ENCODE measurements at regions not wholly inside any gene's neighbourhood (a gene's known extent, or its start where the extent isn't known, plus 50 kb on each side); places are given as distances from the start of the nearest gene placed in this dataset.

DNA sequence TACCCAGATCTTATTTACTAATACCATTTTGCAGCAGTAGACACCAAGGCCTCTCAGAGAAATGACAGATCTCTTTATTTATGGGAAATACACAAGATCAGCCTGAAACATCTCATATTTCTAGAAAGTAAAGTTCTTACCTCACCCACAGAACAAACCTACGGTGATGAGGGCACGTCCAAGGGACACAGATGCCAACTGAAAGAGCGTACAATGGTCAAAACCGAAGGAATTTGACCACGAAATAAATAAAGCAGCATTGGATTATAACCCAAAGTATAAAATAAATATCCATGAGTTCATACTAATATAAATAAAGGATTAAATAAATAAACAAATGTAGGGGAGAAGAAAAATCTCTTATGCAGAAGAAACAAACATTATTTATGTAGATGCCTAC lies 747.0 kb downstream of the TNS3 start:
- H3K9me3 ChIP-seq: no peaks in the 10 kb centered on the region
- intact Hi-C loops (cut with DNase I): no loop called here
- no peak overlapping the region for H3K27ac ChIP-seq
- no peaks in the 10 kb centered on the region for H3K27me3 ChIP-seq
- H3K4me3 ChIP-seq: no peak overlapping the region
- TF ChIP-seq, protein P1, sequence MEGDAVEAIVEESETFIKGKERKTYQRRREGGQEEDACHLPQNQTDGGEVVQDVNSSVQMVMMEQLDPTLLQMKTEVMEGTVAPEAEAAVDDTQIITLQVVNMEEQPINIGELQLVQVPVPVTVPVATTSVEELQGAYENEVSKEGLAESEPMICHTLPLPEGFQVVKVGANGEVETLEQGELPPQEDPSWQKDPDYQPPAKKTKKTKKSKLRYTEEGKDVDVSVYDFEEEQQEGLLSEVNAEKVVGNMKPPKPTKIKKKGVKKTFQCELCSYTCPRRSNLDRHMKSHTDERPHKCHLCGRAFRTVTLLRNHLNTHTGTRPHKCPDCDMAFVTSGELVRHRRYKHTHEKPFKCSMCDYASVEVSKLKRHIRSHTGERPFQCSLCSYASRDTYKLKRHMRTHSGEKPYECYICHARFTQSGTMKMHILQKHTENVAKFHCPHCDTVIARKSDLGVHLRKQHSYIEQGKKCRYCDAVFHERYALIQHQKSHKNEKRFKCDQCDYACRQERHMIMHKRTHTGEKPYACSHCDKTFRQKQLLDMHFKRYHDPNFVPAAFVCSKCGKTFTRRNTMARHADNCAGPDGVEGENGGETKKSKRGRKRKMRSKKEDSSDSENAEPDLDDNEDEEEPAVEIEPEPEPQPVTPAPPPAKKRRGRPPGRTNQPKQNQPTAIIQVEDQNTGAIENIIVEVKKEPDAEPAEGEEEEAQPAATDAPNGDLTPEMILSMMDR (IDR thresholded peaks at IDR 0.05): no peak
- H3K36me3 ChIP-seq: no peaks in the 10 kb centered on the region
- peaks cover 0 to 2% of the 10 kb centered on the region in 2 donors for H3K4me1 ChIP-seq
- DNase-seq (ENCODE audit: low spot score in 2 of 2): no peak

DNA sequence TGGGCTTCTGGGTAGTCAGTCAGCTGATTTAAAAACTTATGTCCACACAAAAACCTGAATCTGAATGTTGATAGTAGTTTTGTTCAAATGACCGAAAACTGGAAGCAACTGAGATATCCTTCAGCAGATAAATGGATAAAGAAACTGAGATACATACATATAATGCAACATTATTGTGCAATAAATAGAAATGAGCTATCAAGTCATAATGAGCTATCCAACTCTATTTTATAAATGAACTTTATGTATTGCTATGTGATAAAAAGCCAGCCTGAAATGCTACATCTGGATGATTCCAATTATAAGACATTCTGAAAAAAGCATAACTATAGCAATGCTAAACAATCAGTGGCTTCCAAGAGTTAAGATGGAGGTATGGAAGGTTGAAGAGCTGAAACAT lies 748.7 kb downstream of the TNS3 start:
- no peaks in the 10 kb centered on the region for H3K27me3 ChIP-seq
- H3K4me3 ChIP-seq: no peak overlapping the region
- no peaks in the 10 kb centered on the region for H3K9me3 ChIP-seq
- DNase-seq (ENCODE audit: low spot score in 2 of 2): no peak
- H3K27ac ChIP-seq: no peak overlapping the region
- H3K36me3 ChIP-seq: no peaks in the 10 kb centered on the region
- TF ChIP-seq, protein P1 (IDR thresholded peaks at IDR 0.05): no peak
- intact Hi-C loops (cut with DNase I): no loop called here
- no peaks in the 10 kb centered on the region for H3K4me1 ChIP-seq

DNA sequence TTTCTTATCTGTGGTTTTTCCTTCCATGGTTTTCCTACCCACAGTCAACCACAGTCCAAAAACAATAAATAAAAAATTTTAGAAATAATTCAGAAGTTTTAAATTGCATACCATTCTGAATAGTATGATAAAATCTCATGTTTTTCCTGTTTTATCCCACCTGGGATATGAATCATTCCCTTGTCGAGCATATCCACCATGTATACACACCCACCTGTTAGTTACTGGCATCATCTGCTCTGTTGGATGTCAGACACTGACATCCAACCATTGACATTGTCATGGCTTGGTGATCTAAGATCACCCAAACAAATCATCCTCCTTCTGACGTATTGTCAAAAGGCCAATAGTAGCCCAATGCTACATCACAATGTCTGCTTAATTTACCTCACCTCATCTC lies 749.8 kb downstream of the TNS3 start:
- Histone ChIP-seq H3K9me3 (peaks cover 0 to 3% of the 10 kb centered on the region in 2 donors), H3K4me1 (no peaks in the 10 kb centered on the region), H3K4me3 (no peak overlapping the region), H3K36me3 (no peaks in the 10 kb centered on the region), H3K27ac (no peak overlapping the region), H3K27me3 (no peaks in the 10 kb centered on the region)
- DNase-seq (ENCODE audit: low spot score in 2 of 2): no peak
- intact Hi-C loops (cut with DNase I): no loop called here
- TF ChIP-seq, protein P1 (IDR thresholded peaks at IDR 0.05): no peak

DNA sequence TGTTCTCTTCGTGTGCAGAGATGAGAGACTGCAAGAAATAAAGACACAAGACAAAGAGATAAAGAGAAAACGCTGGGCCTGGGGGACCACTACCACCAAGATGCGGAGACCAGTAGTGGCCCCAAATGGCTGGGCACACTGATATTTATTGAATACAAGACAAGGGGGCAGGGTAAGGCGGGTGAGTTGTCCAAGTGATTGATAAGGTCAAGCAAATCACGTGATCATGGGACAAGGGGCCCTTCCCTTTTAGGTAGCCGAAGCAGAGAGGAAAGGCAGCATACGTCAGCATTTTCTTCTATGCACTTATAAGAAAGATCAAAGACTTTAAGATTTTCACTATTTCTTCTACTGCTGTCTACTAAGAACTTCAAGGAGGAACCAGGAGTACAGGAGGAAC lies 762.1 kb downstream of the TNS3 start:
- Histone ChIP-seq H3K9me3 (no peaks in the 10 kb centered on the region), H3K27me3 (no peaks in the 10 kb centered on the region), H3K36me3 (no peaks in the 10 kb centered on the region), H3K4me3 (no peak overlapping the region), H3K4me1 (no peaks in the 10 kb centered on the region), H3K27ac (no peak overlapping the region)
- TF ChIP-seq, protein P1 (IDR thresholded peaks at IDR 0.05): no peak
- DNase-seq (ENCODE audit: low spot score in 2 of 2): no peak
- intact Hi-C loops (cut with DNase I): no loop called here

DNA sequence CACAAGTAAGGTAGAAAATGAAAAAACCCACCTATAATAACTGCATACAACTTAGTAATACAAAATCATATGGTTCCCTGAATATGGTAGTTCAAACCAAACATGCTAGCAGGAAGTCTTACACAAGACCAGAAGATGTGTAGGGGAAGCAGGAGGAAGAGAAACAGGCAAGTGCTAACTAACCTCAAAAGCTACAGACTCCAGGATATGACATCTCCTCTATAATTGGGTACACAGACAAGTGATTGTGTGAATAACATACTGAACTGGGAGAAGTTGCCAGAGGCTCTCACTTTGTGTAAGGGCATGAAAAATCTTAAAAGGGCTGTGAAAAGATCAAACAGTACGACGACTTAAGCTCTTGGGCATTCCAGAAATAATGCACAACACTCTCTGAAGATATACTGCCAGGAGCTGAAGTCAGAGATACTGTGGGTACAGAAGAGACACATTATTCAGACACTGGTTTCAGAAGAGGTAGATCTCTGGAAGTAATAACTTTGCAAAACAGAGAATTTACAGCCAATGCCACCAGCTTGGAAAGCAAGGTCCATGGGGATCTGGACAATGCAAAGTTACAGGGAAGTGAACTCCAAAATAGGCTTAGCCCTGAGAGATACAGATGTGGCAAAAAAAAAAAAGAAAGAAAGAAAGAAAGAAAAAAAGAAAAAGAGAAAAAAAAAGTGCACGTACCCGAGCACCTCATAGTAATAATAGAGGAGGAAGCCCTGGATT lies 767.2 kb downstream of the TNS3 start:
- Histone ChIP-seq H3K36me3 (no peaks in the 10 kb centered on the region), H3K27me3 (no peaks in the 10 kb centered on the region), H3K9me3 (no peaks in the 10 kb centered on the region), H3K4me3 (no peak overlapping the region), H3K4me1 (no peaks in the 10 kb centered on the region), H3K27ac (no peak overlapping the region)
- TF ChIP-seq, protein P1 (IDR thresholded peaks at IDR 0.05): no peak
- DNase-seq (ENCODE audit: low spot score in 2 of 2): no peak
- intact Hi-C loops (cut with DNase I): no loop called here

Measured in ascending aorta (tissue), 2 donors.